ENCODE measurements at regions not wholly inside any gene's neighbourhood (a gene's known extent, or its start where the extent isn't known, plus 50 kb on each side); places are given as distances from the start of the nearest gene placed in this dataset.

GRCh38 chr18:6574631-6575030 lies 154.9 kb upstream of the ARHGAP28 start:
- no peak overlapping the region for H3K27ac ChIP-seq (ENCODE audit: low read depth, low read length)
- Mint-ChIP-seq H3K27ac (ENCODE audit: unreplicated experiment) (no peak overlapping the region), H3K9me3 (ENCODE audit: unreplicated experiment) (peaks cover 5% of the 10 kb centered on the region), H3K4me3 (ENCODE audit: unreplicated experiment) (no peak overlapping the region), H3K27me3 (ENCODE audit: low read depth, unreplicated experiment) (no peaks in the 10 kb centered on the region), H3K36me3 (ENCODE audit: low read depth, unreplicated experiment) (no peaks in the 10 kb centered on the region), H3K4me1 (ENCODE audit: low read depth, unreplicated experiment) (no peaks in the 10 kb centered on the region)
- FAIRE-seq (no peak), DNase-seq (ENCODE audit: low read depth) (no peak)
- H4K20me1 ChIP-seq (ENCODE audit: insufficient read depth, low read length): no peaks in the 10 kb centered on the region
- no peaks in the 10 kb centered on the region for H3K9me3 ChIP-seq (ENCODE audit: insufficient read depth, low read depth, low read length)
- H3K9ac ChIP-seq (ENCODE audit: low read length): no peak overlapping the region
- H3K4me1 ChIP-seq (ENCODE audit: insufficient read depth, low read length): no peaks in the 10 kb centered on the region
- no peak overlapping the region for H2AFZ ChIP-seq (ENCODE audit: low read depth, low read length)
- H3K4me2 ChIP-seq (ENCODE audit: low read length): no peak overlapping the region
- H3K27me3 ChIP-seq (ENCODE audit: insufficient read depth, low read length): no peaks in the 10 kb centered on the region
- H3K79me2 ChIP-seq (ENCODE audit: insufficient read depth, low read length): no peaks in the 10 kb centered on the region
- H3K36me3 ChIP-seq (ENCODE audit: insufficient read depth, low read length): no peaks in the 10 kb centered on the region
- H3K4me3 ChIP-seq (ENCODE audit: insufficient read depth, low read depth, low read length): no peak overlapping the region
- TF ChIP-seq CTCF (IDR thresholded peaks at IDR 0.05; ENCODE audit: insufficient read depth, low read depth, low read length) (no peak), EZH2 (IDR thresholded peaks at IDR 0.05; ENCODE audit: insufficient read depth, low read length) (no peak)

GRCh38 chr18:6575908-6576307 lies 153.6 kb upstream of the ARHGAP28 start:
- peaks cover 5% of the 10 kb centered on the region for H3K9me3 Mint-ChIP-seq (ENCODE audit: unreplicated experiment)
- Histone ChIP-seq H2AFZ (ENCODE audit: low read depth, low read length) (no peak overlapping the region), H3K27me3 (ENCODE audit: insufficient read depth, low read length) (no peaks in the 10 kb centered on the region), H3K4me3 (ENCODE audit: insufficient read depth, low read depth, low read length) (no peak overlapping the region), H3K4me1 (ENCODE audit: insufficient read depth, low read length) (no peaks in the 10 kb centered on the region), H3K36me3 (ENCODE audit: insufficient read depth, low read length) (no peaks in the 10 kb centered on the region), H3K79me2 (ENCODE audit: insufficient read depth, low read length) (no peaks in the 10 kb centered on the region), H4K20me1 (ENCODE audit: insufficient read depth, low read length) (no peaks in the 10 kb centered on the region), H3K9ac (ENCODE audit: low read length) (no peak overlapping the region), H3K9me3 (ENCODE audit: insufficient read depth, low read depth, low read length) (no peaks in the 10 kb centered on the region), H3K27ac (ENCODE audit: low read depth, low read length) (no peak overlapping the region), H3K4me2 (ENCODE audit: low read length) (no peak overlapping the region)
- H3K36me3 Mint-ChIP-seq (ENCODE audit: low read depth, unreplicated experiment): no peaks in the 10 kb centered on the region
- no peak for TF ChIP-seq EZH2 (IDR thresholded peaks at IDR 0.05; ENCODE audit: insufficient read depth, low read length)
- TF ChIP-seq CTCF (IDR thresholded peaks at IDR 0.05; ENCODE audit: insufficient read depth, low read depth, low read length): no peak
- H3K4me1 Mint-ChIP-seq (ENCODE audit: low read depth, unreplicated experiment): no peaks in the 10 kb centered on the region
- peaks cover 2% of the 10 kb centered on the region for H3K27me3 Mint-ChIP-seq (ENCODE audit: low read depth, unreplicated experiment)
- H3K4me3 Mint-ChIP-seq (ENCODE audit: unreplicated experiment): no peak overlapping the region
- no peak overlapping the region for H3K27ac Mint-ChIP-seq (ENCODE audit: unreplicated experiment)
- DNase-seq (ENCODE audit: low read depth): no peak
- no peak for FAIRE-seq

GRCh38 chr18:6576718-6577375 lies 152.7 kb upstream of the ARHGAP28 start:
- no peak overlapping the region for H3K9ac ChIP-seq (ENCODE audit: low read length)
- H3K27me3 ChIP-seq (ENCODE audit: insufficient read depth, low read length): no peaks in the 10 kb centered on the region
- no peaks in the 10 kb centered on the region for H3K79me2 ChIP-seq (ENCODE audit: insufficient read depth, low read length)
- Mint-ChIP-seq H3K4me1 (ENCODE audit: low read depth, unreplicated experiment) (no peaks in the 10 kb centered on the region), H3K4me3 (ENCODE audit: unreplicated experiment) (no peak overlapping the region), H3K36me3 (ENCODE audit: low read depth, unreplicated experiment) (no peaks in the 10 kb centered on the region), H3K27me3 (ENCODE audit: low read depth, unreplicated experiment) (peaks cover 2% of the 10 kb centered on the region), H3K27ac (ENCODE audit: unreplicated experiment) (no peak overlapping the region), H3K9me3 (ENCODE audit: unreplicated experiment) (peaks cover 7% of the 10 kb centered on the region)
- no peak overlapping the region for H2AFZ ChIP-seq (ENCODE audit: low read depth, low read length)
- no peaks in the 10 kb centered on the region for H3K9me3 ChIP-seq (ENCODE audit: insufficient read depth, low read depth, low read length)
- TF ChIP-seq EZH2 (IDR thresholded peaks at IDR 0.05; ENCODE audit: insufficient read depth, low read length) (no peak), CTCF (IDR thresholded peaks at IDR 0.05; ENCODE audit: insufficient read depth, low read depth, low read length) (no peak)
- no peak overlapping the region for H3K4me2 ChIP-seq (ENCODE audit: low read length)
- DNase-seq (ENCODE audit: low read depth) (no peak), FAIRE-seq (no peak)
- no peaks in the 10 kb centered on the region for H3K36me3 ChIP-seq (ENCODE audit: insufficient read depth, low read length)
- H4K20me1 ChIP-seq (ENCODE audit: insufficient read depth, low read length): no peaks in the 10 kb centered on the region
- no peaks in the 10 kb centered on the region for H3K4me1 ChIP-seq (ENCODE audit: insufficient read depth, low read length)
- no peak overlapping the region for H3K27ac ChIP-seq (ENCODE audit: low read depth, low read length)
- no peak overlapping the region for H3K4me3 ChIP-seq (ENCODE audit: insufficient read depth, low read depth, low read length)
